ENCODE measurements at regions not wholly inside any gene's neighbourhood (a gene's known extent, or its start where the extent isn't known, plus 50 kb on each side); places are given as distances from the start of the nearest gene placed in this dataset.
A peak's percentile ranks its signal among the peaks of the same experiment; 100 is the strongest.

DNA sequence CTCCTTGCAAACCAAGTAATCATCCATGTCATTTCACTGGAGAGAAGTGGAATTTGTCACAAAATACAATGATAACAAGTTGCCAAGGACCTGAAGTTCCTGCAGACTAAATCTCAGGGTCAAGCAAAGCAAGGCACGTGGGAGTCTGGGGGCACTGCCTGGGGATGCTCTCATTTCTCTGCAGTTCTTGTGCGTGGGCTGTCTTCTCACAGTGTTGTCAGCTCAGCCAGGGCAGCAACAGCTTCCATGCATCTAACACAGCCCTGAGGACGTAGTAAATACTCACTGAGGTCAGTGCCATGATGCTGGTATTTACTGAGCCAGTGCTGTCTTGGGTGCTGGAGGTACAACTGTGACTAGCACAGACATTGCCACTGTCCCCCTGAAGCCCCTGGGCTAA, 62.9 kb upstream of the CMKLR1 start:
- 49 to 50% methylated on average over 3 of the region's 3 CpGs for WGBS, 2 donors
- H3K4me3 ChIP-seq, result no peak overlapping the region
- H3K36me3 ChIP-seq, result no peaks in the 10 kb centered on the region
- H3K9me3 ChIP-seq, result peaks cover 0 to 19% (median 0%) of the 10 kb centered on the region in 4 donors
- TF ChIP-seq CTCF (IDR thresholded peaks at IDR 0.05) (no peak), EP300 (IDR thresholded peaks at IDR 0.05) (no peak), POLR2A (IDR thresholded peaks at IDR 0.05) (no peak)
- H3K4me1 ChIP-seq, result peaks cover 0 to 4% (median 0%) of the 10 kb centered on the region in 4 donors
- no peak overlapping the region for H3K27ac ChIP-seq
- DNase-seq (ENCODE audit: low spot score in 2 of 2), result no peak
- H3K27me3 ChIP-seq, result no peaks in the 10 kb centered on the region

GRCh38 chr12:108400900-108401480, 61.9 kb upstream of the CMKLR1 start:
- no peak for TF ChIP-seq POLR2A (IDR thresholded peaks at IDR 0.05)
- no peak for TF ChIP-seq CTCF (IDR thresholded peaks at IDR 0.05)
- TF ChIP-seq EP300 (IDR thresholded peaks at IDR 0.05), result no peak
- Histone ChIP-seq H3K36me3 (no peaks in the 10 kb centered on the region), H3K4me3 (no peak overlapping the region), H3K4me1 (peaks cover 0 to 4% (median 0%) of the 10 kb centered on the region in 4 donors), H3K27me3 (no peaks in the 10 kb centered on the region), H3K27ac (no peak overlapping the region), H3K9me3 (peaks cover 0 to 16% (median 0%) of the 10 kb centered on the region in 4 donors)
- no peak for DNase-seq (ENCODE audit: low spot score in 2 of 2)
- 61 to 67% methylated on average over 3 of the region's 3 CpGs for WGBS, 2 donors

GRCh38 chr12:108400481-108400880, 61.4 kb upstream of the CMKLR1 start:
- peaks cover 0 to 11% (median 0%) of the 10 kb centered on the region in 4 donors for H3K9me3 ChIP-seq
- 85 to 86% methylated on average over 2 of the region's 2 CpGs for WGBS, 2 donors
- no peak for TF ChIP-seq EP300 (IDR thresholded peaks at IDR 0.05)
- no peak for TF ChIP-seq CTCF (IDR thresholded peaks at IDR 0.05)
- no peak for TF ChIP-seq POLR2A (IDR thresholded peaks at IDR 0.05)
- H3K27me3 ChIP-seq, result no peaks in the 10 kb centered on the region
- H3K36me3 ChIP-seq, result no peaks in the 10 kb centered on the region
- H3K4me3 ChIP-seq, result no peak overlapping the region
- H3K27ac ChIP-seq, result no peak overlapping the region
- peaks cover 0 to 4% (median 0%) of the 10 kb centered on the region in 4 donors for H3K4me1 ChIP-seq
- no peak for DNase-seq (ENCODE audit: low spot score in 2 of 2)

DNA sequence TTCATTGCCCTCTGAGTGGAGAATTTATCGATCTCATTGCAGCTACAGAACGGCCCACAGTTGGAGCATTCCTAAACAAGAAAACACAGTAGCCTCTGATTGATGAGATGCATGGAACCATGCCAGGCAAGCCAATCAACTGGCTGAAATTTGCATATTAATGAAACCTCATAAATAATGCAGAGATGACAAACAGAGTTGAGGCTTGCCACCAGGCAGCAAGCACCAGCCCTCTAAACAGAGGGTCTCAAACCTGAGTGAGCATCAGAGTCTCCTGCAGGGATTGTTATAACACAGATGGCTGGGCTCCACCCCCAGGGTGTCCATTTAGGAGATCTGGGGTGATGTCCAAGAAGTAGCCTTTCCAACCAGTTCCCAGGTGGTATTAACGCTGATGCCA, 60.9 kb upstream of the CMKLR1 start:
- WGBS, 2 donors, result 68 to 69% methylated on average over 3 of the region's 3 CpGs
- Histone ChIP-seq H3K27me3 (no peaks in the 10 kb centered on the region), H3K9me3 (peaks cover 0 to 7% (median 0%) of the 10 kb centered on the region in 4 donors), H3K36me3 (no peaks in the 10 kb centered on the region), H3K27ac (no peak overlapping the region), H3K4me1 (peaks cover 0 to 4% (median 0%) of the 10 kb centered on the region in 4 donors), H3K4me3 (no peak overlapping the region)
- TF ChIP-seq CTCF (IDR thresholded peaks at IDR 0.05) (no peak), EP300 (IDR thresholded peaks at IDR 0.05) (no peak)
- DNase-seq (ENCODE audit: low spot score in 2 of 2), result no peak

GRCh38 chr12:108399514-108399913, 60.4 kb upstream of the CMKLR1 start:
- Histone ChIP-seq H3K27ac (no peak overlapping the region), H3K27me3 (no peaks in the 10 kb centered on the region), H3K36me3 (no peaks in the 10 kb centered on the region), H3K4me1 (peaks cover 0 to 4% (median 0%) of the 10 kb centered on the region in 4 donors), H3K9me3 (peaks cover 0 to 7% (median 0%) of the 10 kb centered on the region in 4 donors), H3K4me3 (no peak overlapping the region)
- peak in 1 of 2 donors; percentile 47 for DNase-seq (ENCODE audit: low spot score in 2 of 2)
- 30 to 33% methylated on average over 5 of the region's 5 CpGs for WGBS, 2 donors
- TF ChIP-seq EP300 (IDR thresholded peaks at IDR 0.05) (no peak), POLR2A (IDR thresholded peaks at IDR 0.05) (no peak), CTCF (IDR thresholded peaks at IDR 0.05) (no peak)
